PFSK-1 (cell line): ENCODE measurements at regions not wholly inside any gene's neighbourhood (a gene's known extent, or its start where the extent isn't known, plus 50 kb on each side); places are given as distances from the start of the nearest gene placed in this dataset.

Source experiments
- FOXP2 ChIP-seq: optimal IDR thresholded peaks from 2 replicates; pipeline ENCODE3; 2011; ENCODE audit warnings: borderline replicate concordance, control low read depth, inconsistent platforms; ENCODE audit not compliant: insufficient read depth; ENCODE audit errors: extremely low read length, extremely low read depth
- POLR2AphosphoS5 ChIP-seq: IDR thresholded peaks from 2 replicates; pipeline ENCODE4 v1.6.1; 2012; ENCODE audit warnings: low read depth, mild to moderate bottlenecking, control low read depth, low read length, moderate library complexity
- SIN3A ChIP-seq: IDR thresholded peaks from 2 replicates; pipeline ENCODE4 v1.6.1; 2012; ENCODE audit warnings: mild to moderate bottlenecking, low read length, moderate library complexity, borderline replicate concordance; ENCODE audit not compliant: insufficient read depth
- TAF1 ChIP-seq: IDR thresholded peaks from 2 replicates; pipeline ENCODE4 v1.6.1; 2012; ENCODE audit warnings: low read length, control low read depth, borderline replicate concordance; ENCODE audit not compliant: insufficient read depth
- TF ChIP-seq, protein P1 (sequence below), 2 experiments: IDR thresholded peaks; 2 replicates each; pipeline versions ENCODE4 v1.6.1 to v1.8.0; 2011 to 2012; ENCODE audit warnings: low read depth in 2 of 2, low read length in 2 of 2, control low read depth in 1 of 2, inconsistent platforms in 1 of 2, mild to moderate bottlenecking in 1 of 2, moderate library complexity in 1 of 2; ENCODE audit not compliant: insufficient read depth in 1 of 2

DNA sequence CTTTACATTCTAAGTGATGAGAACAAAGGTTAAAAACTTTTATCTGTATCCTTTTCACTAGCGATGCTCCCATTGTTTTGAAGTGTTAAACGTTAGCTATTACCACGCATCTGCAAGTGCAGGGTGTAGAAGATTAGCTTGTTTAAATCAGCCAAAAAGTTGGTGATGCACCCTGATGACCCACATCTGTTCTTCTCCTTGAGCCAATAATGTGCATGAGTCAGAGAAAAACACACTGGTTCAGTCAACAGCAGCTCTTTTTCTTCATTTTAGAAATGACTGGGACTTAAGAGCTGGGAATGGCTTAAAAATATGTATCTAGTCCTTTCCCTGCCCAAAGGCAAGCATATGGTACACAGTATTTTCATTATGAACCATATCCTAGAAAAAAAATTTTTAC is 323.5 kb upstream of the PDE3A start:
- TF ChIP-seq SIN3A (no peak), TAF1 (no peak), POLR2AphosphoS5 (no peak), FOXP2 (no peak)
- TF ChIP-seq, protein P1, sequence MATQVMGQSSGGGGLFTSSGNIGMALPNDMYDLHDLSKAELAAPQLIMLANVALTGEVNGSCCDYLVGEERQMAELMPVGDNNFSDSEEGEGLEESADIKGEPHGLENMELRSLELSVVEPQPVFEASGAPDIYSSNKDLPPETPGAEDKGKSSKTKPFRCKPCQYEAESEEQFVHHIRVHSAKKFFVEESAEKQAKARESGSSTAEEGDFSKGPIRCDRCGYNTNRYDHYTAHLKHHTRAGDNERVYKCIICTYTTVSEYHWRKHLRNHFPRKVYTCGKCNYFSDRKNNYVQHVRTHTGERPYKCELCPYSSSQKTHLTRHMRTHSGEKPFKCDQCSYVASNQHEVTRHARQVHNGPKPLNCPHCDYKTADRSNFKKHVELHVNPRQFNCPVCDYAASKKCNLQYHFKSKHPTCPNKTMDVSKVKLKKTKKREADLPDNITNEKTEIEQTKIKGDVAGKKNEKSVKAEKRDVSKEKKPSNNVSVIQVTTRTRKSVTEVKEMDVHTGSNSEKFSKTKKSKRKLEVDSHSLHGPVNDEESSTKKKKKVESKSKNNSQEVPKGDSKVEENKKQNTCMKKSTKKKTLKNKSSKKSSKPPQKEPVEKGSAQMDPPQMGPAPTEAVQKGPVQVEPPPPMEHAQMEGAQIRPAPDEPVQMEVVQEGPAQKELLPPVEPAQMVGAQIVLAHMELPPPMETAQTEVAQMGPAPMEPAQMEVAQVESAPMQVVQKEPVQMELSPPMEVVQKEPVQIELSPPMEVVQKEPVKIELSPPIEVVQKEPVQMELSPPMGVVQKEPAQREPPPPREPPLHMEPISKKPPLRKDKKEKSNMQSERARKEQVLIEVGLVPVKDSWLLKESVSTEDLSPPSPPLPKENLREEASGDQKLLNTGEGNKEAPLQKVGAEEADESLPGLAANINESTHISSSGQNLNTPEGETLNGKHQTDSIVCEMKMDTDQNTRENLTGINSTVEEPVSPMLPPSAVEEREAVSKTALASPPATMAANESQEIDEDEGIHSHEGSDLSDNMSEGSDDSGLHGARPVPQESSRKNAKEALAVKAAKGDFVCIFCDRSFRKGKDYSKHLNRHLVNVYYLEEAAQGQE (IDR thresholded peaks at IDR 0.05; ENCODE audit: insufficient read depth in 1 of 2, low read depth in 2 of 2, low read length in 2 of 2): no peak

DNA sequence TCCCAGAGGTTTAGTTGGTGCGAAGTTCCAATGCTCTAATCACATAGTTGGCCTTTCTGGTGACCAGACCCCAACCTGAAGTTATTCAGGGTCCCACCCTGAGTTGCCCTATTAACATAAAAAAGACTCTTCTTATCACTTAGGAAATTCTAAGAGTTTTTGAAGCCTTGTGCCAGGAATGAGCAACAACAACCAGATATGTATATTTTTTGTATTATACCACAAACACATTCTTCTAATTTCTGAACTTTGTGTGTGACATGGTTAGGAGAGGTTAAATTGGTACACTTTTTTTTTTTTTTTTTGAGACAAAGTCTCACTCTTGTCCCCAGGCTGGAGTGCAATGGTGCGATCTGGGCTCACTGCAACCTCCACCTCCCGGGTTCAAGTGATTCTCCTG is 320.4 kb upstream of the PDE3A start:
- no peak for TF ChIP-seq FOXP2

DNA sequence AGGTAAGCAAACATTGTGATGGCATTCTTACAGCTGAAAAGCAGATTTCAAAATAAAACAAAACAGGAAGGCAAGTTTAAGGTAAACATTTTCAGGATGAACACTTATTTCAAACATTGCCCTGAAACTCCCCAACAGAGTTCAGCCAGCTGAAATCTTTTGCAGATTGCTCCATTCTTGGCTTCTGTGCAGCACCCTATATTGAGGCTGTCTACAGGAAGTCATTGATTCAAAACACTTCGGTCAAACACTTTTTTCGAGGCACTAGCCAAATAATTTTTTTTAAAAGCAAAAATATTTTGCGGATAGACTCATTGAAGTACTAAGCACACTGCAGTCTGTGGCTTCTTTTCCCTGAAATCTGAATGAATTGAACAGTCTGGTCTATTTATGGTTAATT is 318.1 kb upstream of the PDE3A start:
- TF ChIP-seq POLR2AphosphoS5: no peak
- TF ChIP-seq, protein P1 (IDR thresholded peaks at IDR 0.05; ENCODE audit: insufficient read depth in 1 of 2, low read depth in 2 of 2, low read length in 2 of 2): no peak
- TF ChIP-seq FOXP2: no peak
- TF ChIP-seq TAF1: no peak
- no peak; the same call in 1 of the 2 replicates for TF ChIP-seq SIN3A

DNA sequence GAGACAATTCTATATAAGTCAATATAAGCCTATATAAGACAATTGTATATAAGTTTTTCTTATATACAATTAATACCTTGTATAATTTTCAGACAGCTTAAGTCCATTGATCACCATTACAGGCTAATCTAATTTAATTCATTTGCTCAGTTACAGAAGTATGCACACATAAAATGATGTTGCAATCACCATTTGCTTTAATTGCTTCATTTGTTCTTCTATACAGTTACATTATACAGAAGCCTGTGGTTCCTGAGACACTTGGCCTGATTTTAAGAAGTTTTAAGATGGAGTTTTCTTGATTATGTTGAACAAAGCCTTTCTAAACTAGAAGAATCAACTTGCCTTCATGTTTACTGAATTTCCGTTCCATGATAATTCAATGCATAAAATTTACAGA is 314.6 kb upstream of the PDE3A start:
- TF ChIP-seq, protein P1 (IDR thresholded peaks at IDR 0.05; ENCODE audit: insufficient read depth in 1 of 2, low read depth in 2 of 2, low read length in 2 of 2): no peak
- TF ChIP-seq POLR2AphosphoS5: no peak
- TF ChIP-seq TAF1: no peak
- no peak for TF ChIP-seq SIN3A
- TF ChIP-seq FOXP2: no peak

DNA sequence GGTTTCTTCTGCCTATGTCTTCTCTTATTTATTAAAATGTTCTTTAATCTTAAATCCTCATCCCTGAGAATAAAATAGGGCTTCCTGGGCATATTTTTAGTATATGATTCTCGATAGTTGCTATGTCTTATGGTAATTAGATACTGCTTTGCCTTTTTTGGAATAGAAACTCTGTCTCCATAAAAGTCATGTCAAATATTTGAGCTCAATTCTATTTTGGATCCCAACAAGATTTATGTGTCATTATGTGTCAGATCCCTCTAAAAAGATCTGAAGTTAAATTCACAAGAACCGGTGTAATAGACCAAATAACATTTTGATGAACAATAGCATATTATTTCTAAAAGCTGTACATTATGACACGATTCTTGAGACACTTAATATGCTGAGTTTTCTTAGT is 312.5 kb upstream of the PDE3A start:
- TF ChIP-seq, protein P1 (IDR thresholded peaks at IDR 0.05; ENCODE audit: insufficient read depth in 1 of 2, low read depth in 2 of 2, low read length in 2 of 2): no peak

DNA sequence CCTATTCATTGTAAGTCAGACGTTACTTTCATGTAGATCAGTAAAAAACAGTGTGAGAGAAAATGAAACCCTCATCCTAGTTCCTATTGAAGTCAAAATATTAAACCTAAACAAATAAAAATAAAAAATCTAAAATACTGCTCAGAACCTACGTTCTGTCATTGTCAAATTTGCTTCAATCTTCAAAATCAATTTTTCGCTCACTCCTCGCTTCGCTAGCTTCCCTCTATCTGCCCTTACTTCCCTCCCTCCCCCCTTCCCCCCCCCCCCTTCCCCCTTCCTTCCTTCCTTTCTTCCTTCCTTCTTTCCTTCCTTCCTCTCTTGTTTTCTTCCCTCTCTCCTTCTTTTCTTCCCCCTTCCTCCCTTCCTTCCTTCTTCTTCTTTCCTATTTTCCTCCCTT is 310.9 kb upstream of the PDE3A start:
- TF ChIP-seq, protein P1 (IDR thresholded peaks at IDR 0.05; ENCODE audit: insufficient read depth in 1 of 2, low read depth in 2 of 2, low read length in 2 of 2): no peak
- TF ChIP-seq TAF1 (no peak), POLR2AphosphoS5 (no peak), FOXP2 (no peak)
